HepG2 (cell line): ENCODE measurements at regions not wholly inside any gene's neighbourhood (a gene's known extent, or its start where the extent isn't known, plus 50 kb on each side); places are given as distances from the start of the nearest gene placed in this dataset.

Source experiments
- ATAC-seq: fragments of 200-7000 bp; cut with Tn5 transposase; 3 replicates; pipeline ENCODE4 v1.9.1; 2020; ENCODE audit warnings: mild to moderate bottlenecking, moderate library complexity
- BruUV-seq: library from RNA; stranded (reverse); fragments of 400-500 nt; replicated peaks from 2 replicates; lab custom pipeline; 2021; lab: Mats Ljungman, UMichigan
- CTCF ChIA-PET: fragments of 300-600 bp; formaldehyde crosslinking; extraction: SDS; loops from one replicate; lab custom pipeline; 2021; ENCODE audit warnings: low total read pairs, inconsistent platforms, low intra/inter-chr PET ratio; lab: Yijun Ruan, JAX
- POLR2A ChIA-PET: fragments of 350-600 bp; sonication (Branson Sonifier 250); formaldehyde crosslinking; loops from one replicate; lab custom pipeline; 2020; ENCODE audit warnings: antibody characterized with exemption, inconsistent platforms; lab: Yijun Ruan, JAX
- DNase-seq: peaks from one replicate; pipeline ENCODE4 v3.0.0-alpha.2; 2015; ENCODE audit warnings: low spot score
- FAIRE-seq: peaks from 3 replicates; lab custom pipeline; 2011; peaks lifted over from hg19 to GRCh38; lab: Jason Lieb, UNC
- H2AFZ ChIP-seq: one replicate; pipeline ENCODE4 v1.6.1; 2011; ENCODE audit warnings: low read length, inconsistent platforms
- H3K27ac ChIP-seq: fragments of 300-600 bp; 3 replicates; pipeline ENCODE4 v1.8.0; 2011; ENCODE audit warnings: mixed run types, mild to moderate bottlenecking, mixed read lengths, low read length, inconsistent platforms; ENCODE audit not compliant: insufficient read depth; ENCODE audit errors: extremely low read length
- H3K27me3 ChIP-seq, 2 experiments: fragments of 200-600 bp in 1 of 2; 2 replicates in 1 of 2; 3 replicates in 1 of 2; pipeline versions ENCODE4 v1.6.0 to v1.8.0; 2011; ENCODE audit warnings: low read length in 2 of 2, mild to moderate bottlenecking in 2 of 2, moderate library complexity in 2 of 2, inconsistent platforms in 1 of 2; ENCODE audit not compliant: insufficient read depth in 2 of 2, control insufficient read depth in 1 of 2
- H3K36me3 ChIP-seq, 2 experiments: fragments of 200-600 bp in 1 of 2; replicated peaks in 1 of 2; 2 replicates in 1 of 2; 3 replicates in 1 of 2; pipeline versions ENCODE4 v1.5.1 to v1.8.0; 2011; ENCODE audit warnings: low read length in 2 of 2, inconsistent platforms in 1 of 2; ENCODE audit not compliant: insufficient read depth in 2 of 2, control insufficient read depth in 1 of 2
- H3K4me1 ChIP-seq: 2 replicates; pipeline ENCODE4 v1.5.1; 2012; ENCODE audit warnings: low read length, inconsistent platforms; ENCODE audit not compliant: insufficient read depth
- H3K4me2 ChIP-seq: 2 replicates; pipeline ENCODE4 v1.6.0; 2011; ENCODE audit warnings: low read depth, low read length, inconsistent platforms
- H3K4me3 ChIP-seq, 3 experiments: fragments of 200-600 bp in 1 of 3; sonication (generic), shearing (Covaris generic) in 1 of 3; replicated peaks in 1 of 3; 2 replicates each; pipeline ENCODE4 v1.5.1; 2011 to 2016; ENCODE audit warnings: low read length in 3 of 3, inconsistent platforms in 2 of 3, low read depth in 2 of 3, mild to moderate bottlenecking in 2 of 3, control low read depth in 1 of 3, mixed read lengths in 1 of 3; ENCODE audit not compliant: insufficient read depth in 1 of 3
- H3K79me2 ChIP-seq: one replicate; pipeline ENCODE4 v1.6.1; 2011; ENCODE audit warnings: low read length, inconsistent platforms; ENCODE audit not compliant: insufficient read depth
- H3K9ac ChIP-seq: 2 replicates; pipeline ENCODE4 v1.6.0; 2011; ENCODE audit warnings: mild to moderate bottlenecking, low read depth, low read length, inconsistent platforms; ENCODE audit not compliant: insufficient read depth
- H3K9me3 ChIP-seq: 2 replicates; pipeline ENCODE4 v1.5.1; 2012; ENCODE audit warnings: mild to moderate bottlenecking, low read length
- H4K20me1 ChIP-seq: 2 replicates; pipeline ENCODE4 v1.6.0; 2011; ENCODE audit warnings: inconsistent platforms, mild to moderate bottlenecking, low read length, moderate library complexity; ENCODE audit not compliant: insufficient read depth
- ARID4A ChIP-seq: sonication (generic); formaldehyde crosslinking; IDR thresholded peaks from 2 replicates; pipeline ENCODE4 v1.5.0; 2020; ENCODE audit warnings: mild to moderate bottlenecking, missing genetic modification reagents, borderline replicate concordance
- DNMT3B ChIP-seq: conservative IDR thresholded peaks from 2 replicates; pipeline ENCODE4 v1.6.1; 2016; ENCODE audit warnings: missing biosample characterization, control low read depth
- KLF16 ChIP-seq, 2 experiments: sonication (generic) in 1 of 2; formaldehyde crosslinking in 1 of 2; IDR thresholded peaks; 2 replicates each; pipeline versions ENCODE4 v1.6.1 to v1.8.0; 2016 to 2023; ENCODE audit warnings: missing genetic modification reagents in 2 of 2, missing compliant biosample characterization in 1 of 2
- NCOA2 ChIP-seq: sonication (generic); formaldehyde crosslinking; IDR thresholded peaks from 2 replicates; pipeline ENCODE4 v1.8.0; 2022; ENCODE audit warnings: inconsistent platforms
- SNRNP70 ChIP-seq: fragments of 200-400 bp; formaldehyde crosslinking; IDR thresholded peaks from 2 replicates; pipeline ENCODE4 v1.6.1; 2017; ENCODE audit warnings: mild to moderate bottlenecking, low read depth, low read length, moderate library complexity
- ZSCAN29 ChIP-seq: sonication (generic); formaldehyde crosslinking; conservative IDR thresholded peaks from 2 replicates; pipeline ENCODE4 v1.4.0; 2020; ENCODE audit warnings: mild to moderate bottlenecking, missing genetic modification reagents
- WGBS: methylation state at CpG from one replicate; pipeline ENCODE4 v1.1.6; 2017; ENCODE audit warnings: low lambda C conversion rate; 5-methylcytosine and 5-hydroxymethylcytosine counted together
- in situ Hi-C: cut with HindIII; loops from 2 replicates; pipeline ENCODE4 v1.10.0; 2017; ENCODE audit warnings: low pct_unique_long_range_greater_than_20kb; ENCODE audit not compliant: extremely low pct_ligation_motif_present
- intact Hi-C: fragments of 100-400 bp; cut with micrococcal nuclease; formaldehyde crosslinking; loops from one replicate; pipeline ENCODE4 v1.10.0; 2022; ENCODE audit not compliant: unreplicated experiment
- TF ChIP-seq, protein P1 (sequence below): sonication (generic); formaldehyde crosslinking; IDR thresholded peaks from 2 replicates; pipeline ENCODE4 v1.9.0; 2021; ENCODE audit warnings: missing genetic modification reagents, borderline replicate concordance

DNA sequence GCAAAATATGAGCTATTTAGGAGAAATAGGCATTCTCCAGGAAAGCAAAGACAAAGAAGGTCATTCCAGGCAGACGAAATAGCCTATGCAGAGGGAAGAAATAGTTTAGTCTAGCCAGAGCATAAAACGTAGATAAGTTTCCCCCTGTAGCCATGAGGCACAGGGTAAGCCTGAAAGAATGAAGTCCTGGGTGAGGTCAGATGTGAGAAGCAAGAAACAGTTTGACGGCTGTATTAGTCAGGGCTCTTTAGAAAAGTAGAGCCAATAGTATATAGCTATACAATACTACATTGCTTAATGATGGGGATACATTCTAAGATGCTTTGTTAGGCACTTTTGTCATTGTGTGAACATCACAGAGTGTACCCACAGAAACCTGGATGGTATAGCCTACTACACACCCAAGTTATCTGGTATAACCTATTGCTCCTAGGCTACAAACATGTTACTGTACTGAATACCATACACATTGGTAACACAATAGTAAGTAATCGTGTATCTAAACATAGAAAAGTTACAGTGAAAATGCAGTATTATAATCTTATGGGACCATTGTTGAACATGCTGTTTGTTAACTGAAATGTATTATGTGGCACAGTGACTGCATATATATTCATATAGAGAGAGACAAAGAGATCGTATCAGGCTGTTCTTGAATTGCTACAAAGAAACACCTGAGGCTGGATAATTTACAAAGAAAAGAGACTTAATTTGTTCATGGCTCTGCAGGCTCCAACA lies 59.3 kb upstream of the WDFY2 start:
- no TSS peak for BruUV-seq
- H2AFZ ChIP-seq = peak overlapping the region; percentile 6

DNA sequence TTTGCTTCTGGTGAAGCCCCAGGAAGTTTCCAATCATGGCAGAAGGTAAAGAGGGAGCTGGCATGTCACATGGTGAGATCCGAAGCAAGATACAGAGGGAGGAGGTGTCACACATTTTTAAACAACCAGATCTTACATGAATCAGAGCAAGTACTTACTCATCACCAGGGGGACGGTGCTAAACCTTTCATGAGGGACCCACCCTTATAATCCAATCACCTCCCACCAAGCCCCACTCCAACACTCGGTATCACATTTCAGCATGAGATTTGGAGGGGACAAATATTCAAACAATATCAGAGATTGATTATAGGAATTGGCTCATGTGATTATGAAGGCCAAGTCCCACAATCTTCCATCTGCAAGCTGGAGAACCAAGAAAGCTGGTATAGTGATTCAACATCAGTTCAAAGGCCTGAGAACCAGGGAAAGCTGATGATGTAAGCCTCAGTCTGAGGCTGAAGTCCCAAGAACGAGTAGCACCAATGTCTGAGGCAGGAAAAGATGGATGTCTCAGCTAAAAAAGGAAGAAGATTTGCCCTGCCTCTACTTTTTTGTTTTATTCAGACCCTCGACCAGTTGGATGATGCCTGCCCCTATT lies 58.6 kb upstream of the WDFY2 start:
- ChIA-PET CTCF (no interaction called here), POLR2A (interaction anchor here (1.5 to 6.1 kb wide), 2 partner anchors 11 to 73 kb away, joined by 4 to 43 read pairs; partner anchors contain the start of gene INTS6)
- Histone ChIP-seq H3K79me2 (no peaks in the 10 kb centered on the region), H3K36me3 (no peaks in the 10 kb centered on the region), H3K4me2 (no peak overlapping the region), H3K9ac (no peak overlapping the region), H3K4me3 (no peak overlapping the region), H3K4me1 (peaks cover 77% of the 10 kb centered on the region), H3K9me3 (no peaks in the 10 kb centered on the region), H2AFZ (peak overlapping the region; percentile 6), H4K20me1 (no peaks in the 10 kb centered on the region), H3K27me3 (no peaks in the 10 kb centered on the region), H3K27ac (no peak overlapping the region)
- no peak for ATAC-seq
- 90% methylated on average over 5 of the region's 5 CpGs for WGBS
- BruUV-seq = no TSS peak
- intact Hi-C loops (no loop called here), in situ Hi-C loops (no loop called here)
- no peak for DNase-seq
- TF ChIP-seq DNMT3B (no peak), ARID4A (CRISPR knock-in tag) (no peak), ZSCAN29 (CRISPR knock-in tag) (no peak), NCOA2 (CRISPR knock-in tag) (no peak), SNRNP70 (no peak)
- FAIRE-seq = no peak

More for the DNA sequence above, 59.3 kb upstream of the WDFY2 start:
- ChIA-PET CTCF (no interaction called here), POLR2A (interaction anchor here (1.5 to 6.1 kb wide), 2 partner anchors 10 to 72 kb away, joined by 4 to 43 read pairs; partner anchors contain the start of gene INTS6)
- Histone ChIP-seq H3K9me3 (no peaks in the 10 kb centered on the region), H4K20me1 (no peaks in the 10 kb centered on the region), H3K4me2 (no peak overlapping the region), H3K4me3 (no peak overlapping the region), H3K79me2 (no peaks in the 10 kb centered on the region), H3K27ac (peak overlapping the region; percentile 73), H3K9ac (peak overlapping the region; percentile 50), H3K27me3 (no peaks in the 10 kb centered on the region), H3K36me3 (no peaks in the 10 kb centered on the region), H3K4me1 (peaks cover 84% of the 10 kb centered on the region)
- intact Hi-C loops = loop anchor here (5.0 kb wide), 2 partner anchors 53 to 73 kb away; partner anchors contain the start of gene INTS6
- TF ChIP-seq KLF16 (CRISPR knock-in tag; IDR thresholded peaks at IDR 0.05) = peak in 1 of 2 experiments; percentile 28; a peak in 1 of 4 replicates
- TF ChIP-seq, protein P1, sequence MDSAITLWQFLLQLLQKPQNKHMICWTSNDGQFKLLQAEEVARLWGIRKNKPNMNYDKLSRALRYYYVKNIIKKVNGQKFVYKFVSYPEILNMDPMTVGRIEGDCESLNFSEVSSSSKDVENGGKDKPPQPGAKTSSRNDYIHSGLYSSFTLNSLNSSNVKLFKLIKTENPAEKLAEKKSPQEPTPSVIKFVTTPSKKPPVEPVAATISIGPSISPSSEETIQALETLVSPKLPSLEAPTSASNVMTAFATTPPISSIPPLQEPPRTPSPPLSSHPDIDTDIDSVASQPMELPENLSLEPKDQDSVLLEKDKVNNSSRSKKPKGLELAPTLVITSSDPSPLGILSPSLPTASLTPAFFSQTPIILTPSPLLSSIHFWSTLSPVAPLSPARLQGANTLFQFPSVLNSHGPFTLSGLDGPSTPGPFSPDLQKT (CRISPR knock-in tag) = no peak
- FAIRE-seq (no peak), DNase-seq (no peak), ATAC-seq (no peak)
- 95% methylated on average over 5 of the region's 5 CpGs for WGBS
- in situ Hi-C loops = loop anchor here (5.0 kb wide), 1 partner anchor 68 kb away; no protein-coding TSS in a partner anchor
